ENCODE measurements at regions not wholly inside any gene's neighbourhood (a gene's known extent, or its start where the extent isn't known, plus 50 kb on each side); places are given as distances from the start of the nearest gene placed in this dataset.
"Not testable (repeated sequence)": the region's sequence is repeated elsewhere in the genome, so short reads cannot be mapped to it uniquely, and the experiment has no call there.

GRCh38 chr10:10039595-10039994 is 978.1 kb upstream of the CELF2 start:
- no peak for FAIRE-seq

GRCh38 chr10:10043083-10043482 is 974.6 kb upstream of the CELF2 start:
- no peak for FAIRE-seq

- FAIRE-seq = no peak
Observed at GRCh38 chr10:10044922-10045764, 972.5 kb upstream of the CELF2 start.

- no peak for FAIRE-seq
Observed at GRCh38 chr10:10045765-10046028, 972.0 kb upstream of the CELF2 start.

GRCh38 chr10:10047426-10047825 is 970.2 kb upstream of the CELF2 start:
- no peak for FAIRE-seq

- FAIRE-seq = no peak
Observed at GRCh38 chr10:10053051-10053450, 964.6 kb upstream of the CELF2 start.

GRCh38 chr10:10054466-10054865 is 963.2 kb upstream of the CELF2 start:
- FAIRE-seq = no peak

- no peak for FAIRE-seq
Observed at GRCh38 chr10:10055656-10056442, 961.8 kb upstream of the CELF2 start.

GRCh38 chr10:10056961-10057360 is 960.7 kb upstream of the CELF2 start:
- FAIRE-seq = no peak

- FAIRE-seq = no peak
Observed at GRCh38 chr10:10067644-10068043, 950.0 kb upstream of the CELF2 start.

- FAIRE-seq = not testable (repeated sequence)
Observed at GRCh38 chr10:10074847-10075246, 942.8 kb upstream of the CELF2 start.

GRCh38 chr10:10078446-10078845 is 939.2 kb upstream of the CELF2 start:
- FAIRE-seq = no peak

GRCh38 chr10:10092581-10092980 is 925.1 kb upstream of the CELF2 start:
- no peak for FAIRE-seq

- FAIRE-seq = no peak
Observed at GRCh38 chr10:10093021-10093420, 924.7 kb upstream of the CELF2 start.

GRCh38 chr10:10094691-10095090 is 923.0 kb upstream of the CELF2 start:
- FAIRE-seq = no peak

GRCh38 chr10:10096296-10096695 is 921.4 kb upstream of the CELF2 start:
- FAIRE-seq = no peak

- no peak for FAIRE-seq
Observed at GRCh38 chr10:10096898-10097297, 920.8 kb upstream of the CELF2 start.

- FAIRE-seq = no peak
Observed at GRCh38 chr10:10101106-10101505, 916.6 kb upstream of the CELF2 start.

- FAIRE-seq = no peak
Observed at GRCh38 chr10:10110844-10111490, 906.7 kb upstream of the CELF2 start.

GRCh38 chr10:10118131-10118530 is 899.5 kb upstream of the CELF2 start:
- FAIRE-seq = no peak

- FAIRE-seq = no peak
Observed at GRCh38 chr10:10120671-10121070, 897.0 kb upstream of the CELF2 start.

- no peak for FAIRE-seq
Observed at GRCh38 chr10:10125676-10126075, 892.0 kb upstream of the CELF2 start.

- FAIRE-seq = no peak
Observed at GRCh38 chr10:10126218-10126617, 891.5 kb upstream of the CELF2 start.

- FAIRE-seq = no peak
Observed at GRCh38 chr10:10128387-10128786, 889.3 kb upstream of the CELF2 start.

Measured in G401.6 (cell line).